HepG2 (cell line): ENCODE measurements at regions not wholly inside any gene's neighbourhood (a gene's known extent, or its start where the extent isn't known, plus 50 kb on each side); places are given as distances from the start of the nearest gene placed in this dataset.

Experiments
- ATAC-seq: fragments of 200-7000 bp; cut with Tn5 transposase; 3 replicates; pipeline ENCODE4 v1.9.1; 2020; ENCODE audit warnings: mild to moderate bottlenecking, moderate library complexity
- BruUV-seq: library from RNA; stranded (reverse); fragments of 400-500 nt; replicated peaks from 2 replicates; lab custom pipeline; 2021; lab: Mats Ljungman, UMichigan
- CTCF ChIA-PET: fragments of 300-600 bp; formaldehyde crosslinking; extraction: SDS; loops from one replicate; lab custom pipeline; 2021; ENCODE audit warnings: low total read pairs, inconsistent platforms, low intra/inter-chr PET ratio; lab: Yijun Ruan, JAX
- POLR2A ChIA-PET: fragments of 350-600 bp; sonication (Branson Sonifier 250); formaldehyde crosslinking; loops from one replicate; lab custom pipeline; 2020; ENCODE audit warnings: antibody characterized with exemption, inconsistent platforms; lab: Yijun Ruan, JAX
- DNase-seq: peaks from one replicate; pipeline ENCODE4 v3.0.0-alpha.2; 2015; ENCODE audit warnings: low spot score
- FAIRE-seq: peaks from 3 replicates; lab custom pipeline; 2011; peaks lifted over from hg19 to GRCh38; lab: Jason Lieb, UNC
- H2AFZ ChIP-seq: one replicate; pipeline ENCODE4 v1.6.1; 2011; ENCODE audit warnings: low read length, inconsistent platforms
- H3K27ac ChIP-seq: fragments of 300-600 bp; 3 replicates; pipeline ENCODE4 v1.8.0; 2011; ENCODE audit warnings: mixed run types, mild to moderate bottlenecking, mixed read lengths, low read length, inconsistent platforms; ENCODE audit not compliant: insufficient read depth; ENCODE audit errors: extremely low read length
- H3K27me3 ChIP-seq, 2 experiments: fragments of 200-600 bp in 1 of 2; 2 replicates in 1 of 2; 3 replicates in 1 of 2; pipeline versions ENCODE4 v1.6.0 to v1.8.0; 2011; ENCODE audit warnings: low read length in 2 of 2, mild to moderate bottlenecking in 2 of 2, moderate library complexity in 2 of 2, inconsistent platforms in 1 of 2; ENCODE audit not compliant: insufficient read depth in 2 of 2, control insufficient read depth in 1 of 2
- H3K36me3 ChIP-seq, 2 experiments: fragments of 200-600 bp in 1 of 2; replicated peaks in 1 of 2; 2 replicates in 1 of 2; 3 replicates in 1 of 2; pipeline versions ENCODE4 v1.5.1 to v1.8.0; 2011; ENCODE audit warnings: low read length in 2 of 2, inconsistent platforms in 1 of 2; ENCODE audit not compliant: insufficient read depth in 2 of 2, control insufficient read depth in 1 of 2
- H3K4me1 ChIP-seq: 2 replicates; pipeline ENCODE4 v1.5.1; 2012; ENCODE audit warnings: low read length, inconsistent platforms; ENCODE audit not compliant: insufficient read depth
- H3K4me2 ChIP-seq: 2 replicates; pipeline ENCODE4 v1.6.0; 2011; ENCODE audit warnings: low read depth, low read length, inconsistent platforms
- H3K4me3 ChIP-seq, 3 experiments: fragments of 200-600 bp in 1 of 3; sonication (generic), shearing (Covaris generic) in 1 of 3; replicated peaks in 1 of 3; 2 replicates each; pipeline ENCODE4 v1.5.1; 2011 to 2016; ENCODE audit warnings: low read length in 3 of 3, inconsistent platforms in 2 of 3, low read depth in 2 of 3, mild to moderate bottlenecking in 2 of 3, control low read depth in 1 of 3, mixed read lengths in 1 of 3; ENCODE audit not compliant: insufficient read depth in 1 of 3
- H3K79me2 ChIP-seq: one replicate; pipeline ENCODE4 v1.6.1; 2011; ENCODE audit warnings: low read length, inconsistent platforms; ENCODE audit not compliant: insufficient read depth
- H3K9ac ChIP-seq: 2 replicates; pipeline ENCODE4 v1.6.0; 2011; ENCODE audit warnings: mild to moderate bottlenecking, low read depth, low read length, inconsistent platforms; ENCODE audit not compliant: insufficient read depth
- H3K9me3 ChIP-seq: 2 replicates; pipeline ENCODE4 v1.5.1; 2012; ENCODE audit warnings: mild to moderate bottlenecking, low read length
- H4K20me1 ChIP-seq: 2 replicates; pipeline ENCODE4 v1.6.0; 2011; ENCODE audit warnings: inconsistent platforms, mild to moderate bottlenecking, low read length, moderate library complexity; ENCODE audit not compliant: insufficient read depth
- GLI4 ChIP-seq: sonication (generic); formaldehyde crosslinking; IDR thresholded peaks from 2 replicates; pipeline ENCODE4 v1.5.1; 2020; ENCODE audit warnings: missing genetic modification reagents, mild to moderate bottlenecking, moderate library complexity, borderline replicate concordance
- KDM2A ChIP-seq: sonication (generic); formaldehyde crosslinking; IDR thresholded peaks from 2 replicates; pipeline ENCODE4 v1.4.0; 2020; ENCODE audit warnings: low read depth, missing genetic modification reagents, borderline replicate concordance
- POLR2AphosphoS2 ChIP-seq: IDR thresholded peaks from 2 replicates; pipeline ENCODE4 v1.6.1; 2011; ENCODE audit warnings: low read depth, low read length, improper control_type of control experiment
- RFX1 ChIP-seq: fragments of 450-650 bp; IDR thresholded peaks from 2 replicates; pipeline ENCODE4 v1.6.1; 2017
- RFXANK ChIP-seq: IDR thresholded peaks from 2 replicates; pipeline ENCODE4 v1.6.1; 2016
- SETDB1 ChIP-seq: sonication (generic); formaldehyde crosslinking; IDR thresholded peaks from 2 replicates; pipeline ENCODE4 v1.5.1; 2020; ENCODE audit warnings: missing genetic modification reagents, mild to moderate bottlenecking, borderline replicate concordance
- SRSF1 ChIP-seq: fragments of 200-400 bp; formaldehyde crosslinking; optimal IDR thresholded peaks from 2 replicates; pipeline ENCODE3; 2017; ENCODE audit warnings: mild to moderate bottlenecking, low read depth, low read length, moderate library complexity
- UBTF ChIP-seq: sonication (generic); formaldehyde crosslinking; IDR thresholded peaks from 2 replicates; pipeline ENCODE4 v1.4.0; 2020; ENCODE audit warnings: mild to moderate bottlenecking, missing genetic modification reagents
- ZNF180 ChIP-seq: sonication (generic); formaldehyde crosslinking; IDR thresholded peaks from 2 replicates; pipeline ENCODE4 v1.4.0; 2020; ENCODE audit warnings: low read depth, missing genetic modification reagents, borderline replicate concordance
- ZSCAN30 ChIP-seq: sonication (generic); formaldehyde crosslinking; IDR thresholded peaks from 2 replicates; pipeline ENCODE4 v1.5.0; 2020; ENCODE audit warnings: mild to moderate bottlenecking, missing genetic modification reagents
- WGBS: methylation state at CpG from one replicate; pipeline ENCODE4 v1.1.6; 2017; ENCODE audit warnings: low lambda C conversion rate; 5-methylcytosine and 5-hydroxymethylcytosine counted together
- in situ Hi-C: cut with HindIII; loops from 2 replicates; pipeline ENCODE4 v1.10.0; 2017; ENCODE audit warnings: low pct_unique_long_range_greater_than_20kb; ENCODE audit not compliant: extremely low pct_ligation_motif_present
- intact Hi-C: fragments of 100-400 bp; cut with micrococcal nuclease; formaldehyde crosslinking; loops from one replicate; pipeline ENCODE4 v1.10.0; 2022; ENCODE audit not compliant: unreplicated experiment

DNA sequence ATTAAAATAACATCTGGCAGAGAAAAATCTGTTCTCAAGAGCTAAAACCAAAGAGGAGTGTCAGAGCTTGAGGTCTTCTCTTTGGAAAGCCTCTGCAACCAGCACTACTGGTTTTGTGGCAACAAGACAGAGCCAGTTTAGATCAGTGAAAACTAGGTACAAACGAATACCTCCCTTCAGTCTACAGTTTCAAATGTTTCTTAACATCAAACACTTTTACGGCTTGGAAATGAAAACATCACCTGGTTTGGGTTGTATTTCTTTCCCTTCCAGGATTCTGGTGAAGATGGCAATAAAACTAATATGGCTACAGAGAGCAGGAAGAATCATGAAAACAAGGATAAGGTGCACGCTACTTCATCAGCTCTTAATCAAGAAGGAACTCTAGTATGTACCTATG lies 339.4 kb upstream of the ESRRG start:
- Histone ChIP-seq H3K9me3 (no peaks in the 10 kb centered on the region), H3K4me1 (no peaks in the 10 kb centered on the region), H4K20me1 (no peaks in the 10 kb centered on the region), H3K9ac (no peak overlapping the region), H3K4me2 (no peak overlapping the region), H3K36me3 (no peaks in the 10 kb centered on the region), H3K27me3 (no peaks in the 10 kb centered on the region), H3K27ac (no peak overlapping the region), H2AFZ (no peak overlapping the region), H3K4me3 (no peak overlapping the region), H3K79me2 (no peaks in the 10 kb centered on the region)
- ChIA-PET POLR2A (no interaction called here), CTCF (no interaction called here)
- WGBS, result 4% methylated on average over 3 of the region's 3 CpGs
- TF ChIP-seq GLI4 (CRISPR knock-in tag) (no peak), UBTF (CRISPR knock-in tag) (no peak), ZSCAN30 (CRISPR knock-in tag) (no peak), KDM2A (CRISPR knock-in tag) (no peak), RFXANK (CRISPR knock-in tag) (no peak), POLR2AphosphoS2 (no peak), SRSF1 (no peak), ZNF180 (CRISPR knock-in tag) (no peak), RFX1 (no peak), SETDB1 (CRISPR knock-in tag) (no peak)
- intact Hi-C loops, result no loop called here
- DNase-seq, result no peak
- FAIRE-seq, result no peak
- no TSS peak for BruUV-seq
- no peak for ATAC-seq
- in situ Hi-C loops, result no loop called here
